GM21390 (cell line): ENCODE measurements at regions not wholly inside any gene's neighbourhood (a gene's known extent, or its start where the extent isn't known, plus 50 kb on each side); places are given as distances from the start of the nearest gene placed in this dataset.
"Not testable (repeated sequence)": the region's sequence is repeated elsewhere in the genome, so short reads cannot be mapped to it uniquely, and the experiment has no call there.

ENCODE experiments used
- ATAC-seq: cut with Tn5 transposase; IDR thresholded peaks from one replicate; pipeline ENCODE4 v1.9.1; 2021; ENCODE audit not compliant: unreplicated experiment

- ATAC-seq, result no peak
Observed at GRCh38 chr6:147961481-147962141, 381.0 kb upstream of the SASH1 start.

GRCh38 chr6:147965448-147965847 lies 377.2 kb upstream of the SASH1 start:
- not testable (repeated sequence) for ATAC-seq

DNA sequence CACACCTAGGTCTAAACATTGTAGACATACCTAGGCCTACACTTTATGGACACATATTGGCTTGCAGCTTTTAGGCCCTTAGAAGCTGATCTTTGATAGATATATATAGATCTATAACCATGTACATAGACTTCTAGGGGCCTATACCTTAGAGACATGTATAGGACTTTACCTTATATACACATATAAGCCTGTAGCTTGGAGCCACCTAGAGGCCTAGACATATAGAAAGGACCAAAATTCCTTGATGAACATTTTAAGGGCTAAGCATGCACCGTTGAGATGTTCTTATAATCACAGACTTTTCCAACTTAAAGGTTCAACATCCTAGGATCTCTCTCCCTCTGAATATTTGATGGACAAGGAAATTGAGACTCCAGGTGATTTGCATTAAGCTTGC lies 371.7 kb upstream of the SASH1 start:
- ATAC-seq, result no peak

GRCh38 chr6:147972448-147972847 lies 370.2 kb upstream of the SASH1 start:
- no peak for ATAC-seq

- no peak for ATAC-seq
Observed at GRCh38 chr6:147973806-147974205, 368.8 kb upstream of the SASH1 start.

DNA sequence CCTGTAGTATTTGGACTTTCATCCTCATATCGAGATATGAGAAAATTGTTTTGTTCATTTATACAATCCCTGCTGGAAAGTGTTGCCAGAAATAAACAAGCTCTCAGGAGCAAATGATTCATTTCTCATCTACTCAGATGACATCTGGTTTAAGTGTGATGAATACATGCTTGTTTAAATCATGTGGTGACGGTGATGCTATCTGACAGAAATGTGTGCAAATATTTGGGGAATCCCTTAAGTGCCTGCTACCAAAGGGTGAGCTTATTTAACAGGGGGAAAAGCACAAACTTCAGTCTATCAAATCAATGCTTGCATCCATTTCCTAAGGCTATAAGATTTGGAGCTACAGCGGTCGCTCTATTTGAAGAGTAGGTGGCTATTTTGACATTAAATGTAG lies 368.3 kb upstream of the SASH1 start:
- no peak for ATAC-seq

- no peak for ATAC-seq
Observed at GRCh38 chr6:147977851-147978465, 364.7 kb upstream of the SASH1 start.

GRCh38 chr6:147979966-147980365 lies 362.7 kb upstream of the SASH1 start:
- ATAC-seq, result no peak

- no peak for ATAC-seq
Observed at GRCh38 chr6:147983581-147984366, 358.9 kb upstream of the SASH1 start.

DNA sequence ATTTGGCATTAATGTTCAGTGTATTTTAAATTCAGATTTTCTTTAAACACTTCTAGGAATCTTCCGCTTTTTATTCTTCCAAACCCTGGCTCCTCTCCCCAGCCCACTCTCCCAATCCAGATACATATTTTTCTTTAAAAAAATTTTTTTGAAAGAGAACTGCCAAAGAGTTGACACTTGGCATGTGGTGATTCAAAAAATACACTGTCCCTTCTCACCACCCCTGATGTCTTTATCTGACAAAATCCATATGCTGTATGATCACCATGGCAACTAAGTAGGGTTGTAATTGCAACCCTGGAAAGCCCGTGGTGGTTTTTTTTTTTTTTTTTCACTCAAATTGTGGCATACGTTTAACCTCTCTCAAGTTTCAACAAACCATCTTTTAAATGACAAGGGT lies 355.8 kb upstream of the SASH1 start:
- no peak for ATAC-seq

- no peak for ATAC-seq
Observed at GRCh38 chr6:147990159-147990558, 352.5 kb upstream of the SASH1 start.

DNA sequence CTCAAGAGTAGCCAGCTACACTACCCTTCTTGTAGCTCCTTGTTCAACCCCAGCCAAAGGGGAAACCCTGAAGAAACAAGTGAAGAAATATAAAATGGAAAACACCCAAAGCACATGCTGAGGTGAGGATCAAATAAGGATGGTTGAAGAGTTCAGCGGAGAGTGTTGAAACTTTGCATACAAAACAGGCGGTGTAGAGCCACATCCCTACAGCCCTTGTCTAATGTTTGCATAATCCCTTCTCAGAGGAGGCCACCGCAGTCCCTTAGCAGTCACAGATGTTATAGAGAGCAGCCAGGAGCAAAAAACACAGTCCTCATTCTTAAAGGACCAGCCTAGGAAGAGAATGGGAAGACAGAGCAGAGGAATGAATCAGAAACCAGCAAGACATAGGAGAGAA lies 350.7 kb upstream of the SASH1 start:
- no peak for ATAC-seq

- no peak for ATAC-seq
Observed at GRCh38 chr6:147999001-147999540, 343.6 kb upstream of the SASH1 start.

- ATAC-seq, result no peak
Observed at GRCh38 chr6:148001844-148002642, 340.6 kb upstream of the SASH1 start.

DNA sequence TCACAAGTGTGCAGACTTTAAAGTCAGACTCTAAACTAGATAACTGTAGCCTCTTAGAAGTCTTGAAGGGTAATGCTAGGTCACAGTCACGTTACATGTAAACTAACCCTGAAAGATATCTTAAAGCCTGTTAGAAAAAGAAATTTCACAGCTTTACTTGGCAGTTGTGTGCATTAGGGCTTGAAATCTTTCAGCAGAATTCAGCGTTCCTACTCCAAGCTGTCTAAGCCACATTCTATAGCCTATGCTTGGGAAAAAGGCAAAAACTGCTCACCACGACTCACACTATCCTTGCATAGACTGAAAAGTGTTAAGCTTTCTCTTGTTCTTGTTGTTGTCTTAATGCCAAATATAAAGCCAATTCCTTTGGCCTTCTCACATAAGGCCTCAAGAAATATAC lies 338.0 kb upstream of the SASH1 start:
- ATAC-seq, result no peak

DNA sequence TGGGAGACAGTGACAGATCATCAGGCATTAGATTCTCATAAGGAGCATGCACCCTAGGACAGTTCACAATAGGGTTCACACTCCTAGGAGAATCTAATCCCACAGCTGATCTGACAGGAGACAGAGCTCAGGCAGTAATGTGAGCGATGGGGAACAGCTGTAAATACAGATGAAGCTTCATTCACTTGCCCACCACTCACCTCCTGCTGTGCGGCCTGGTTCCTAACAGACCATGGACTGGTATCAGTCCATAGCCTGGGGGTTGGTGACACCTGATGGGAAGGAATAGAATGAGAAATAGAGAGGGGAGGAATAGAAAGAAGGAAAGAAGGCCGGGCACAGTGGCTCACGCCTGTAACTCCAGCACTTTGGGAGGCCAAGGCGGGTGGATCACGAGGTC lies 336.8 kb upstream of the SASH1 start:
- ATAC-seq, result no peak

DNA sequence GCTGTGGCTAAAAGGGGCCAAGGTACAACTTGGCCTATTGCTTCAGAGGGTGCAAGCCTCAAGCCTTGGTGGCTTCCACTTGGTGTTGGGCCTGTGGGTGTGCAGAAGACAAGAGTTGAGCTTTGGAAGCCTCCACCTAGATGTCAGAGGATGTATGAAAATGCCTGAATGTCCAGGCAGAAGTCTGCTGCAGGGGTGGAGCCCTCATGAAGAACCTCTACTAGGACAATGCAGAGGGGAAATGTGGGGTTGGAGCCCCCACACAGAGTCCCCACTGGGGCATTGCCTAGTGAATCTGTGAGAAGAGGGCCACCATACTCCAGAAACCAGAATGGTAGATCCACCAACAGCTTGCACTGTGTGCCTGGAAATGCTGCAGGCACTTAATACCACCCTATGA lies 332.1 kb upstream of the SASH1 start:
- not testable (repeated sequence) for ATAC-seq

DNA sequence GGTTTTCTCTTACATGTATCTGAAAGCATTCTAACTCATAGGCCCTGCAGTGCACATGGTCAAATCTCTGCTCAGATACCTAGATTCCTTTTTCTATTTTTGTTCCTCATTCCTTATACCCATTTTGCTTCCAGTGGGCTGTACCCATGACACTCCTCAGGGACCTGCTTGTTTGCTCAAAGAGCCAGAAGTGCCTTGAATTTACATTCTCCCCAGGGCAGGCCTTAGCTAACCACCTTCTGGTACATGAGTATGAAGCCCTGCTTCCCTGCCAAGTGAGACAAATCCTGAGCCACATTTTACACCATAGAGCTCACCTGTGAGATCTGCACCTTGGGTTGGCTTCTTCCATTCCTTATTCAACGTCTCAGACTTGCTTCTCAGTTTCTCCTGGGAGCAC lies 326.6 kb upstream of the SASH1 start:
- ATAC-seq, result no peak

DNA sequence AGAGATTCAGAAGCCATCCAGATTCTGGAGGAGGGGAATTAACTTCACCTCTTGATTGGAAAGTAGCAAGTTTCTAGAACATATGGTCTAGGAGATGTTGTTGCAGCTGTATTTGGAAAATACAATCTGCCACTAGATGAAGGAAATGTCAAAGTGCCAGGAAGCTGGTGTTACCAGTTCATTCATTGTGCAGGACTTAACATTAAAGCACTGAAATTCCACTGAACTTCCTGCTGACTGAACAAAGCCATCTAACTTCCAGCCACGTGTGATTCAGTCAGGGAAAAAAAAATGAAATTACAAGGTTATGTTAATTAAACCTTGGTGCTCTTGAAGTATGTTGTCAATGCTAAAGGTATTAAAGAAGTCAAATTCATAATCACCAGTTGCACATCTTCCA lies 321.5 kb upstream of the SASH1 start:
- no peak for ATAC-seq

DNA sequence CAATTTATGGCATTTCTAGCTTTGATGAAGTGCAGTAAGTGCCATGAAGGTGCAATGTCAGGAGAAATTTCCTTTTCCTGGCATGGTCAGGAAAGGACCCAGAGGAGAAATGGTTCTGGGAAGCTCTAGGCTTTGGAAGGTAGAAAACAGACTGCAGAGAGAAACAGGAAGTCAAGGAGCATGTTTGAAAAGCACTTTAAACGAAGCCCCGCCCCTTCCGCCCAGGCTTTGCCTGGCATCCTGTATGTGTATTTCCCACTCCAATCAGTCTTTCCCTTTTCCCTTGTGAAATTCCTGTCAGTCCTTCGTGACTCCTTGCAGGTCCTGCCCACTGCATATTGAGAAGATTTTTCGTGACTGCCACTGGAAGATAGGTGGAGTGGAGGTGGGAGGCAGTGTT lies 320.9 kb upstream of the SASH1 start:
- no peak for ATAC-seq

GRCh38 chr6:148022279-148022678 lies 320.4 kb upstream of the SASH1 start:
- not testable (repeated sequence) for ATAC-seq
